Memory B cell (primary cell): ENCODE measurements at regions not wholly inside any gene's neighbourhood (a gene's known extent, or its start where the extent isn't known, plus 50 kb on each side); places are given as distances from the start of the nearest gene placed in this dataset.
A peak's percentile ranks its signal among the peaks of the same experiment; 100 is the strongest.

Experiments
- ATAC-seq: fragments of 150-1000 bp; cut with Tn5 transposase; 2 replicates; pipeline ENCODE4 v1.10.0; 2021; ENCODE audit warnings: low read depth, mild to moderate bottlenecking, moderate library complexity
- DNase-seq, 2 donors: peaks; one replicate each; pipeline ENCODE4 v3.0.0; 2022; ENCODE audit warnings: low spot score in 2 of 2
- H3K27ac Mint-ChIP-seq: one replicate; pipeline ENCODE4 v1.8.0; 2022; ENCODE audit warnings: mild to moderate bottlenecking, moderate library complexity, mixed read lengths
- H3K27me3 Mint-ChIP-seq: one replicate; pipeline ENCODE4 v1.8.0; 2022; ENCODE audit warnings: mixed read lengths
- H3K36me3 Mint-ChIP-seq: one replicate; pipeline ENCODE4 v1.8.0; 2022; ENCODE audit warnings: mild to moderate bottlenecking, mixed read lengths
- H3K4me1 Mint-ChIP-seq: one replicate; pipeline ENCODE4 v1.8.0; 2022; ENCODE audit warnings: mixed read lengths
- H3K4me3 Mint-ChIP-seq: one replicate; pipeline ENCODE4 v1.8.0; 2022; ENCODE audit warnings: mild to moderate bottlenecking, moderate library complexity, mixed read lengths
- H3K9me3 Mint-ChIP-seq: one replicate; pipeline ENCODE4 v1.8.0; 2022; ENCODE audit warnings: mixed read lengths

DNA sequence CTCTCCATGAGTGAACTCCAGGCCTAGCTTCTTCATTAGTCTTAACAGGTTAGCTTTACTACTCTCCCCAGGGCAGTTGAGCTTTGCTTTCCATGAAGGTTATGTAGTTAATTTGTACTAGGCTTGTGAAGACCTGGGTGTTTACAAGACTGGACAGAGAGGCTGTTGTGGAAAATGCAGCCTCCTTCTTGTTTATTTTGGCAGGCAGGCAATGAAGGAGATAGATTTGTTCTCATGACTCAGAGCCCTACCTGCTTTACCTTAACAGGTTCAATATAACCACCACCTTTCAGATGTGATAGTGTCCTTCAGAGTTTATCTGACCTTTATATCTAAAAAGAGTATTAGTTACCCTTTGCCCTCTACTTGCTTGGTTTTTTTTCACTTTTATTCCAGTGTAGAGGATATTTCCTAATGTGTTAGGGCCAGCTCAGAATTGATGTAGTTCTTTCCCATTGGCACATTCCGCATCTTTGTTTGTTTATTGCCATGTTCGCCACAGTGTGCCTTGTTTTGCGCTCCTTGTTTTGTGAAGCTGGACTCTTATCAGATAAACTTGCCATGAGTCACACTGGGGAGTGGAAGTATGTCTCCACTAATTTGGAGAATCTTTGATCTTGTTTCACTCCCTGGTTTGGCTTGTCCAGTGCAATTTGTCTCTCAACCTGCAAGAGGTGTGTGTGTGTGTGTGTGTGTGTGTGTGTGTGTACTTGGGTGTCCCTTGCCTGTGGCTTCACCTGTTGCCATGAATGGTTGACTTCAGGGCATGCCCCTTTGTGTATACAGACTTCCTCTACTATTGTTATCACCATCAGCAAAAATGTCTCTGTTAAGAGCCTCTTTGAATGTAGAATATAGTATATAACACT lies 87.4 kb upstream of the MACF1 start:
- Mint-ChIP-seq H3K36me3 (peaks cover 6% of the 10 kb centered on the region), H3K27me3 (no peaks in the 10 kb centered on the region), H3K4me1 (no peaks in the 10 kb centered on the region), H3K27ac (no peak overlapping the region), H3K9me3 (no peaks in the 10 kb centered on the region), H3K4me3 (no peak overlapping the region)
- no peak for DNase-seq
- no peak for ATAC-seq

DNA sequence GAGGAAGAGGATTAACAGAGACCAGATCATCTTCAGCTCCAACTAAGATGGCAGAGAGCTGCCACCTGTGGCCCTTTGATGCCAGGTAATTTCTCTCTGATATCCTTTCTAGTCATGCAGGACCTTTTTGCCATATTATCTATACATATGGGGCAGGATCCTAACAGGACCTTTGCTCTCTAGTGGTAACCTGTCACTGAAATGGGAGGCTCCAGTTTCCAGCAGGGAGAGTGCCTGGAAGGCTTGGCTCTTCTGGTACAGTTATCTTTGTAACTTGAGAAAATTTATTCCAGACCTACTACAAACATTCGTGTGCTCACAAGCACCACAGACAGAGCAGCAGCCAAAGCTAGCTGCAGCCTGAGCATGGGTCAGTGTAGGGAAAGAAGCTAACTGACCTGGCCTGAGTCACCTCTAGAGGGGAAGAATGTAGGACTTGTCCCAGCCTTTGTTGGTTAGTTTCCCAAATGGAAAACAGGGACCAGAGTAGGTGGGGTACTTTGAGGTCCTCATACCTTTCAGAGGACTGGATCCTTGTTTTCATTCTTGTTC lies 86.5 kb upstream of the MACF1 start:
- peaks cover 3% of the 10 kb centered on the region for H3K36me3 Mint-ChIP-seq
- no peaks in the 10 kb centered on the region for H3K27me3 Mint-ChIP-seq

DNA sequence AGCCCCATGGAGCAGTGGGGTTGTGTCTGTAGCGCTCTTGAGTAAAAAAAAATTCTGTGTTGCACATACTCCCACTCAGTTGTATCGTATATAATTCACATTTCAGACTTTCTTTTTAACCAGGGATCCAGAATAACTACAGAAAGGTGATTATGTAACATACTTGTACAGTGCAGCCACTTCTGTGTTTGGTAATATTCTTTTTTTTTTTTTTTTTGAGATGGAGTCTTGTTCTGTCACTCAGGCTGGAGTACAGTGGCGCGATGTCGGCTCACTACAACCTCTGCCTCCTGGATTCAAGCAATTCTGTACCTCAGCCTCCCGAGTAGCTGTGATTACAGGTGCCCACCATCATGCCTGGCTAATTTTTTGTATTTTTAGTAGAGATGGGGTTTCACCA lies 82.4 kb upstream of the MACF1 start:
- H3K27ac Mint-ChIP-seq, result no peak overlapping the region
- H3K9me3 Mint-ChIP-seq, result no peaks in the 10 kb centered on the region
- no peak for ATAC-seq

More for the DNA sequence above, 86.5 kb upstream of the MACF1 start:
- H3K4me3 Mint-ChIP-seq, result no peak overlapping the region
- H3K4me1 Mint-ChIP-seq, result no peaks in the 10 kb centered on the region
- H3K9me3 Mint-ChIP-seq, result no peaks in the 10 kb centered on the region
- DNase-seq (no peak), ATAC-seq (no peak)
- no peak overlapping the region for H3K27ac Mint-ChIP-seq

DNA sequence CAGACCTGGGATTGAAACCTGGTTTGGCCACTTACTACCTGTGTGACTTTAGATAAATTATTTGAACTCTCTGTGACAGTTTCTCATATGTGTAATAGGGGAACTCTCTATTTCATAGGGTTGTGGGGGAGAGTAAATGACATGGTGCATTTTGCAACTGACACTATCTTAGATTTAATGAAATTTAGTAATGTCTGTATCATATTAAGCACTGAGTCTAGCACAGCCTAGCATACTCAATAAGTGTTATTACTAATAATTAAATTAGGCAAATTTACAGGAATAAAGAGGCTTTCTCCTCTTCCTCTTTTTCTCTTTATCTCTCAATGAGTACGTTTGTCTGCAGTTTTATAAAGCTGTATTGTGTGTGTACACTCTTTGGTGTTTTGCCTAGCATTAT lies 80.2 kb upstream of the MACF1 start:
- peaks cover 1% of the 10 kb centered on the region for H3K36me3 Mint-ChIP-seq
- H3K4me3 Mint-ChIP-seq, result no peak overlapping the region
- DNase-seq (no peak), ATAC-seq (no peak)
- H3K27me3 Mint-ChIP-seq, result no peaks in the 10 kb centered on the region
- H3K9me3 Mint-ChIP-seq, result no peaks in the 10 kb centered on the region
- no peaks in the 10 kb centered on the region for H3K4me1 Mint-ChIP-seq
- no peak overlapping the region for H3K27ac Mint-ChIP-seq

More for the DNA sequence above, 82.4 kb upstream of the MACF1 start:
- Mint-ChIP-seq H3K36me3 (peaks cover 1% of the 10 kb centered on the region), H3K4me1 (no peaks in the 10 kb centered on the region), H3K4me3 (no peak overlapping the region), H3K27me3 (no peaks in the 10 kb centered on the region)
- DNase-seq, result no peak

DNA sequence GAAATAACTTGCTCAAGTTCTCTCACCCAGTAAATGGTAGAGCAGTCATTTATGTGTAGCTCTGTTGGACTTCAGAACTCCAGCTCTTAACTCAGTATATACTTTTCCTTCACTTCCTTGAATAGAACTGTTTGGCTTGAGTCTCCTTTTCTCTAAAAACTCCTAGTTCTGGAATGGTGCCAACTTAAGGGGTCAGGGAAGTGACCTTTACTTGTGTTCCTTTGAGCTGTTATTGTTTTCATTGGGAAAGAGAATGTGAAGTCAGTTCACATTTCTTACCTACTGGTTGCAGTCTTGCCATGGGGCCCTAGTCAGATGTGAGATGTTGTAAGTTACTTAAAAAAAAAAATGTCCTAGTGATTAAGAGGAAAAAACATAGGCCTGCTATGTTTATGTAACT lies 77.0 kb upstream of the MACF1 start:
- Mint-ChIP-seq H3K36me3 (peaks cover 1% of the 10 kb centered on the region), H3K27ac (no peak overlapping the region), H3K9me3 (no peaks in the 10 kb centered on the region), H3K4me3 (no peak overlapping the region), H3K27me3 (no peaks in the 10 kb centered on the region), H3K4me1 (peaks cover 2% of the 10 kb centered on the region)
- DNase-seq (no peak), ATAC-seq (no peak)

DNA sequence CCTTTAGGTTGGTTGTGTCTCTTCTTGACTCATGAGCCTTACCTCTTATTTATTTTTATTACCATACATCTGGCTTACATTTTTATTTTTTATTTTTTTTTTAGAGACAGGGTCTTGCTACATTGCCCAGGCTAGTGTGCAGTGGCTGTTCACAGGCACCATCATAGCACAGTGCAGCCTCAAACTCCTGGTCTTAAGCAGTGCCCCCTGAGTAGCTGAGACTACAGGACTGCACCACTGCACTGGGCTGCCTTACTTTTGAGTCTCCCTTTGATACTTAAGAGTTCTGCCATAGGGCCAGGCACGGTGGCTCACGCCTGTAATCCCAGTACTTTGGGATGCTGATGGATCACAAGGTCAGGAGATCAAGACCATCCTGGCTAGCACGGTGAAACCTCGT lies 76.4 kb upstream of the MACF1 start:
- Mint-ChIP-seq H3K9me3 (no peaks in the 10 kb centered on the region), H3K4me3 (no peak overlapping the region), H3K4me1 (peaks cover 2% of the 10 kb centered on the region), H3K27me3 (no peaks in the 10 kb centered on the region), H3K36me3 (peaks cover 1% of the 10 kb centered on the region), H3K27ac (no peak overlapping the region)
- ATAC-seq (no peak), DNase-seq (no peak)

DNA sequence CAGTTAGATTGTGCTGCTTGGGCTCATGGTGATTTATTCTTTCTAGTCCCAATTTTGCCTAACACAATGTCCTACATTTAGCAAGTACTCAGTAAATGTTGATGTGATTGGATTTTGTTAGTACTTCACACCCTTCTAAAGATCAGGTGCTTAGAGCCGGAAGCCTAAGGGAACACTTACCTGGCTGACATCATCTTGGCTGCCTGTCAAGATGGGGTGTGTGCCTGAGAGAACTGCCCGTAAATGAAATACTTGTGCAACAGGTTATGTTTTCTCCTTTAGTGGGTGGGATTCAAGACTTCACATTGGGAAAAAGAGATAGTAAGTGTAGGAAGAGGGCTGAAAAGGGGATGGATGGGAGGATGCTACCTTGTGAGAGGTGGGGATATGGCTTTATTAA lies 75.5 kb upstream of the MACF1 start:
- H3K27me3 Mint-ChIP-seq, result no peaks in the 10 kb centered on the region
- H3K27ac Mint-ChIP-seq, result no peak overlapping the region
- H3K4me1 Mint-ChIP-seq, result peaks cover 2% of the 10 kb centered on the region
- H3K9me3 Mint-ChIP-seq, result no peaks in the 10 kb centered on the region
- DNase-seq (no peak), ATAC-seq (no peak)
- H3K4me3 Mint-ChIP-seq, result no peak overlapping the region
- peaks cover 1% of the 10 kb centered on the region for H3K36me3 Mint-ChIP-seq

DNA sequence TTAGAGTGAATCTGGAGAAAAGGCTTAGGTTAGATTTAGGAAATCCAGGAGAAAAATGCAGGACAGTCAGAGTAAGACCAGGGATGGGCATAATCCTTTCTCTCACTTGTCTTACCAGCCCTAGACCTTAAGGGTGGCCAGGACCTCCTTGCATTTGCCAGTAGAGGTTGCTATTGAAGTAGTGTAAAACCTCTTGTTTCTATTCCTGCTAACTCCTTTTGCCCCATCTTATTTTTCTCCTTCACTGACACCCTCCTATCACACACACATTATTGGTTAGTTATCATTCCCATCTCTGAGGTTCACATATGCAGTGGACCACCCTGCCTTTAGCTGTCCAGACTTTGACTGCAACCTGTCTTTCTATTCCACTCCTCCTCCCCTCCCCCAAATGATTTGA lies 75.0 kb upstream of the MACF1 start:
- Mint-ChIP-seq H3K36me3 (peaks cover 1% of the 10 kb centered on the region), H3K4me3 (no peak overlapping the region), H3K27ac (no peak overlapping the region), H3K9me3 (no peaks in the 10 kb centered on the region), H3K4me1 (peaks cover 2% of the 10 kb centered on the region), H3K27me3 (no peaks in the 10 kb centered on the region)
- DNase-seq (no peak), ATAC-seq (peak; percentile 37)

DNA sequence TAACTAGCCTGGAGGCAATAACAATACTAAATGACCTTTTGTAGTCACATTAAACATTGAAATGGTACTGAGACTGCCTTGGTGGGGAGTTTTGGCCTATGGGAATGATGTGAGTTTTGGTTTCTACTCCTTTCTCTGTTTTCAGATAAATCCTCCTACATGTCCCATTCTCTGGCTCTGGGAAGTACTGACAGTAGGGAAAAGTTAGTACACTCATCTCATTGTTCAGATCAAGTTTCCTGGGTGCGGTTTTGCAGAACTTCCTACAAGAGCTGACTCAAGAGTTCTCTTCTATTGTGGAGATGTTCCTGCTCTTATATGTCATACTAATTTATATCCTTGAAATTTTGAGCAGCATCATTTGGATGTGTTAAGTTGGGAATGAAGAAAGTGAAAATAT lies 74.2 kb upstream of the MACF1 start:
- DNase-seq, result no peak
- Mint-ChIP-seq H3K4me1 (peaks cover 2% of the 10 kb centered on the region), H3K27me3 (no peaks in the 10 kb centered on the region), H3K4me3 (no peak overlapping the region), H3K27ac (no peak overlapping the region), H3K9me3 (no peaks in the 10 kb centered on the region), H3K36me3 (peaks cover 1% of the 10 kb centered on the region)
- no peak for ATAC-seq

DNA sequence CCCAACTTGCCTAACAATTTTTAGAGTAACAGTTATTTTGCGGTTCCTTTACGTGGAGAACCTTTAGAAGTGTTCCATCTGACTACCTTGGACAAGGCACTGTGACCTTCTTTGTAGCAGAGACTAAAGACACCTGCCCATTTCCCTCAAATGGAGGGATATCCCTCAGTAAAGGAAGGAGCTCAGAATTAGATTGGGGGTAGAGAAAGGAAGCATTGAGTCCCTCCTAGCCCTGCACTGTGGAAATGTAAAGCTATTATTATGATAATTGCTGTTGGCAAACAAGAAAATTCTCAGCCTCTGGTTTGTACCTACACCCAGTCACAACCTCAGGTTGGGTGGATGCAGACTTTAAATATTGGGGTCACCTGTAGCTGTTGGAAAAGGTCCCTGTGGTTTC lies 72.6 kb upstream of the MACF1 start:
- no peaks in the 10 kb centered on the region for H3K36me3 Mint-ChIP-seq
- H3K27ac Mint-ChIP-seq, result no peak overlapping the region
- ATAC-seq (no peak), DNase-seq (no peak)
- H3K4me1 Mint-ChIP-seq, result peaks cover 2% of the 10 kb centered on the region
- H3K27me3 Mint-ChIP-seq, result no peaks in the 10 kb centered on the region
- no peak overlapping the region for H3K4me3 Mint-ChIP-seq
- H3K9me3 Mint-ChIP-seq, result no peaks in the 10 kb centered on the region

DNA sequence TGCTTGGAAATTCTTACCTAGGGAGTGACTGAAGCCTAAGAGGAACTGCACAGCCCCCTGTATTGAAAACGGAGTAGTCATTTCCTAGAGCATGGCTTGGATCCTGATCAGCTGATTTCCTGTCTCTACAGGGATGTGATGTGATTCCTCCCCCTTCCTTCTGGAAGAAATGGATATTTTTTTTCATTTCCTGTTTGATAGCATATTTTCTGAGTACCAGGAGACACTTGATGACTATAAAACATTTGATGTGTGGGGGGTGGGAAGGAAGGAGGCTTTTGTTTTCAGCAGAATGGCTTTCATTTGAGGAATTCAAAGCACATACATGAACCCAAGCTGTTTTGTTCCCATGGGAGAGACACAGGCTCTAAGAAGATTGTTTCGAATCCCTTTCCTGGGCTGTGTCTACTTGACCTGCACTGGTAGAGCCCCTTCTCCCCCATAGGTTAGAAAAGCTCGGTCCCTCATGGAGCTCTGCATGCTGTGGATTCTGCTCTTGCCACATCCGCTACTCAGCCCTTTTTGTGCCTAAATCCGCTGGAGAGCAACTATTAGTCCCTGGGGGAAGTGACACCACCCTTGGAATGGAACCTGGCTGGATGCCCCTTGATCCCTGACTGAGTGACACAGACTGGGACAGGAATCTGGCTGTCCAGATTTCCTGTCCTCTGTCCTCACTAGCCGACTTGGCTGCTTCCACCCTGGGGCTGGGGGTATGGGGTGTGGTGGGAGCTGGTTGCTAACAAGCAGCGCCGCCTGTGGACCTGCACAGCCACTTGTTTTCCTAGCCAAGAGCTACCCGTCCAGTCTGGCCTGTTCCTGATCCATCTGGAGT lies 71.8 kb upstream of the MACF1 start:
- Mint-ChIP-seq H3K36me3 (no peaks in the 10 kb centered on the region), H3K27ac (no peak overlapping the region), H3K4me1 (peaks cover 2% of the 10 kb centered on the region), H3K9me3 (no peaks in the 10 kb centered on the region), H3K4me3 (no peak overlapping the region), H3K27me3 (no peaks in the 10 kb centered on the region)
- ATAC-seq, result no peak
- DNase-seq, result no peak

DNA sequence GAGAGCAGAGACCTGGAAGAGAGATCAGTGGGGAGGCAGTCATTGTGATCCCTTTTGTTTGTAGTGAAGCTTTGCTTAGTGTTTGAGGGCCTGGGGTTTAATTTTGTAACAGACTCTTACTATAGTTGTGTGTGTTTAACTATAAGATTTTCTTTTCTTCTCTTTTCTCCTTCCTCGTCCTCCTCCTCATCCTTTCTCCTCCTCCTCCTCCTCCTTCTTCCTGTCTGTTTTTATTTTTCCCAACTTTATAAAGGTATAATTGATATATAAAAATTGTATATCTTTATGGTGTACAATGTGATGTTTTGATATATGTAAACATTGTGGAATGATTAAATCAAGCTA lies 71.2 kb upstream of the MACF1 start:
- peaks cover 2% of the 10 kb centered on the region for H3K4me1 Mint-ChIP-seq
- H3K4me3 Mint-ChIP-seq, result no peak overlapping the region
- no peaks in the 10 kb centered on the region for H3K27me3 Mint-ChIP-seq
- no peak for DNase-seq
- H3K36me3 Mint-ChIP-seq, result no peaks in the 10 kb centered on the region
- no peaks in the 10 kb centered on the region for H3K9me3 Mint-ChIP-seq
- no peak overlapping the region for H3K27ac Mint-ChIP-seq
- no peak for ATAC-seq

DNA sequence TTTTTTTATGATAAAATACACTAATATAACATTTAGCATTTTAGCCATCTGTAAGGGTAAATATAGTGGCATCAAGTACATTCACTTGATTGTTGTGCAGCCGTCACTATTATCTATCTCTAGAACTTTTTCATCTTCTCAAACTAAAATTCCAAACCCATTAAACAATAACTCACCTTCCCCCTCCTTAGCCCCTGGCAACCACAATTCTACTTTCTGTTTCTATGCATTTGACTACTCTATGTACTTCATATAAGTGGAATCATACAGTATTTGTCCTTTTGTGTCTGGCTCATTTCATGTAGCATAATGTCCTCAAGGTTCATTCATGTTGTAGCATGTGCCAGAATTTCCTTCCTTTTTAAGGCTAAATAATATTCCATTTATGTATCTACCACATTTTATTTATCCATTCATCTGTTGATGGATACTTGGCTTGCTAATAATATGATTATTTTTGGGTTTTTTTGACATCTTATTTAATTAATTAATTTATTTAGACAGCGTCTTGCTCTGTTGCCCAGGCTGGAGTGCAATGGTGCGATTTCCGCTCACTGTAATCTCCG lies 69.6 kb upstream of the MACF1 start:
- Mint-ChIP-seq H3K9me3 (no peaks in the 10 kb centered on the region), H3K4me1 (no peaks in the 10 kb centered on the region), H3K27me3 (no peaks in the 10 kb centered on the region), H3K4me3 (no peak overlapping the region), H3K36me3 (no peaks in the 10 kb centered on the region), H3K27ac (no peak overlapping the region)
- ATAC-seq (no peak), DNase-seq (no peak)

DNA sequence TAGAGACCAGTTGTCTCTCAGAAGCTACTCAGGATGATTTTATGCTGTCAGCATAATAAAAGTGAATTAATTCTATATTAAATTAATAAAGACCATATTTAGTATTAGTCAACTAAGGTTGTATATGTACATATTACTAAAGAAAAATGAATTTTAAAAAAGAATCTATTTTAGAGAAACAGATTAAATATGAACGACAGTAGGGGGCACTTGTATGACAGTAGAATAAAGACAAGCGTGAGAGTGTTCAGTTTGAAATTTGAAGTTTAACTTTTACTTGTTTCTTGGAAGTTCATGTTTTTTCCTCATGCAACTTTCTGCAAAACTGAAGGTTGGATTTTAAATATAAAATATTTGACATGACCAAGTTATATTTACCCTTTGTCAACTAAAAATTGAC lies 67.9 kb upstream of the MACF1 start:
- Mint-ChIP-seq H3K27me3 (no peaks in the 10 kb centered on the region), H3K9me3 (no peaks in the 10 kb centered on the region), H3K27ac (no peak overlapping the region), H3K4me1 (no peaks in the 10 kb centered on the region), H3K4me3 (no peak overlapping the region), H3K36me3 (no peaks in the 10 kb centered on the region)
- DNase-seq (no peak), ATAC-seq (no peak)
